ENCODE measurements at regions not wholly inside any gene's neighbourhood (a gene's known extent, or its start where the extent isn't known, plus 50 kb on each side); places are given as distances from the start of the nearest gene placed in this dataset.
A peak's percentile ranks its signal among the peaks of the same experiment; 100 is the strongest.
"Not testable (repeated sequence)": the region's sequence is repeated elsewhere in the genome, so short reads cannot be mapped to it uniquely, and the experiment has no call there.

- DNase-seq (ENCODE audit: low read depth): no peak
Measured at GRCh38 chr1:226461087-226461486, 53.2 kb upstream of the PARP1 start.

GRCh38 chr1:226463925-226464586, 56.2 kb upstream of the PARP1 start:
- DNase-seq (ENCODE audit: low read depth): no peak

DNA sequence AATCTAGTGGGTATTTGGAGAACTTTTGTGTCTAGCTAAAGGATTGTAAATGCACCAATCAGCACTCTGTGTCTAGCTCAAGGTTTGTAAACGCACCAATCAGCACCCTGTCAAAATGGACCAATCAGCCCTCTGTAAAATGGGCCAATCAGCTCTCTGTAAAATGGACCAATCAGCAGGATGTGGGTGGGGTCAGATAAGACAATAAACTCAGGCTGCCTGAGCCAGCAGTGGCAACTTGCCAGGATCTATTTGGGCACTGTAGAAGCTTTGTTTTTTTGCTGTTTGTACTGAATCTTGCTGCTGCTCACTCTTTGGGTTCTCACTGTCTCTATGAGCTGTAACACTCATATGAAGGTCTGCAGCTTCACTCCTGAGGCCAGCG, 56.7 kb upstream of the PARP1 start:
- not testable (repeated sequence) for DNase-seq (ENCODE audit: low read depth)

GRCh38 chr1:226466296-226466695, 58.4 kb upstream of the PARP1 start:
- peak; percentile 22 for DNase-seq (ENCODE audit: low read depth)

GRCh38 chr1:226467443-226467842, 59.5 kb upstream of the PARP1 start:
- no peak for DNase-seq (ENCODE audit: low read depth)

DNA sequence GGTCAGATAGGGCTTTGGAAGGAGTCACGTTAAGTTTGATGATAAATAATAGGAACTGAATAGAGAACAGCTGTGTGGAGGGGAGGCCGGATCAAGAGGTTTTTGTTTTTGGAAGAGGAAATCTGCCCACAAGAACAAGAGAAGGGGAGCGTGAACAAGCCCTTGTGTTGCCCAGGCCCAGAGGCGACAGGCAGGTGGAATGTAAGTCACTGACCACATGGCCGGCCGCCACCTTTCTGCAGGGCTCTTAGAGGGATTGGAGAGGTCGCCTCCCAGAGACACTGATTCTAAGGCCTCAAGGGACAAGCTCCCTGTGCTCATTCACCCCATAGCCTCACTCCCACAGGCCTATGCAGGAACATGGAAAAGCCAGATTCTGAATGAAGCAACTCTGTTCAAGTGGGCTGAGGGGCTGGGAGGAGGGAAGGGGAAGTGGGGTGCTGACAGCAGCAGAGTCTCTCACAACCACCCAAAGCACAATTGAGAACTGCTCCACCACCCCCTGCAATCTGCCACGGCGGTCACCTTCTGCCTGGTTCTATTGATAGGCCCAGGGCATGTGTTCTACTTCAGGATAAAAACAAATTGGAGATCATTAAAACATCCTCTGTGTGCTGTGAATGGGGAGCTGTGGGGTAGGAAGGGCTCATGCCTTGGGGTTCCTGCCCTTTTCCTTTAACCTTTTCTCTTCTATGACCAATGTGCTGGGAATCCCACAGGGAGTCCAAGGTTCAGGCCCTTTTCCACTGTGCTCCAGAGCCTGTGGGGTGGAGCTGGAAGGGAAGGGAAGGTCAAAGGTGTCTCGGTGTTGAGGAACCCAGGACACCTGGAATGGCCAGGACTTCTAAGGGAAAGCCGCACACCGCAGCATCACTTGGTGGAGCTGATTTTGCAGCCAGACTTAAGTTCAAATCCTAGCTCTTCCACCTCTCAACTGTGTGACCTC, 63.3 kb upstream of the PARP1 start:
- no peak for DNase-seq (ENCODE audit: low read depth)

GRCh38 chr1:226473325-226473724, 65.4 kb upstream of the PARP1 start:
- no peak for DNase-seq (ENCODE audit: low read depth)

DNA sequence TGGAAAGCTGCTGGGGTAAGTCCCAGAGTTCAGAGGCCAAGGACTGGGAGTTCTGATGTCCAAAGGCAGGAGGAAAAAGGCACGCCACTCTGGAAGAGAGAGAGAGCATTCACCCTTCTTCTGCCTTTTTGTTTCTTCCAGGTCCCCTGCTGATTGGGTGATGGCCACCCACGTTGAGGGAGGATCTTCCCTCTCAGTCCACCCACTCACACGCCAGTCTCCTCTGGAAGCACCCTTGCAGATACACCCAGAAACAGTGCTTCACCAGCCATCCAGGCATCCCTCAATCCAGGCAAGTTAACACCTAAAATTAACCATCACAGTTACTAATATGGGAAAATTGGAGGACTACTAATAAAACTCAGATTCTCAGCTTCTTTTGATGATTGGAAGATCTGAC, 66.1 kb upstream of the PARP1 start:
- DNase-seq (ENCODE audit: low read depth): no peak

- no peak for DNase-seq (ENCODE audit: low read depth)
Measured at GRCh38 chr1:226474443-226475141, 66.7 kb upstream of the PARP1 start.

- no peak for DNase-seq (ENCODE audit: low read depth)
Measured at GRCh38 chr1:226475142-226475511, 67.2 kb upstream of the PARP1 start.

- no peak for DNase-seq (ENCODE audit: low read depth)
Measured at GRCh38 chr1:226476066-226476465, 68.2 kb upstream of the PARP1 start.

GRCh38 chr1:226476648-226477319, 68.9 kb upstream of the PARP1 start:
- DNase-seq (ENCODE audit: low read depth): peak; percentile 32

- DNase-seq (ENCODE audit: low read depth): peak; percentile 22
Measured at GRCh38 chr1:226479474-226479873, 69.1 kb upstream of the STUM start.

GRCh38 chr1:226480461-226480860, 68.1 kb upstream of the STUM start:
- no peak for DNase-seq (ENCODE audit: low read depth)

GRCh38 chr1:226481133-226481532, 67.4 kb upstream of the STUM start:
- no peak for DNase-seq (ENCODE audit: low read depth)

- no peak for DNase-seq (ENCODE audit: low read depth)
Measured at GRCh38 chr1:226482196-226482595, 66.4 kb upstream of the STUM start.

DNA sequence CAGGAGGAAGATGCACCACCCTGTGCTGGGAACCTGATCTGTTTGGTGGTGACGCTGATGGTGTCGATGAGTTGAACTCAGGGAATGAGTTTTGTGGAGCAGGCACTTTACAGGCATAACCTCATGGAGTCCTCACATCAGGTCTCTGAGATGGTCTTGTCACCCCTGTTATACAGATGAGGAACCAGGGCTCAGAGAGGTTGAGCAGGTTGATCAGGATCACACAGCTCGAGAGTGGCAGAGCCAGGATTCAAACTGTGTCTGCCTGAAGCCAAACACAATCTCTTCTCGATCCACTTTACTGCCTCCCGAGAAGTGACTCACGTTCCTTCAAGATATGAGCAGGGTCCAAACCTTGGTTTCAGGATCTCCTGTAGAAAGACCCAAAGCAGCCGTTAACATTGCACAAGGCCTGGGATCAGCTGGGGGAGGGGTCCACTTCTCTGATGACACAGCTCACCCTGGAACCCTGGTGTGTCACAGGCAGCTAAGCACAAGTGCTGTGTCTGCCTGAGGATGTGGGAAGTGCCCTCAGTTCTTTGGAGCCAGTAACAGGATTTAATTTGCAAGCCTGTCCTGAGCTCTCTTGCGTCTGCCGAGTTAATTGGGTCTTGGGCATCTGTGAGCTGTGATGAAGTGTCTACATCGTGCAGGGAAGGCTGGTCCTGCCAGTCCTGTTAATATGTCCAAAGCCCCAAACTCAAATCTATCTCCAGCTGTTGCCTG, 65.4 kb upstream of the STUM start:
- DNase-seq (ENCODE audit: low read depth): peak; percentile 51

GRCh38 chr1:226485192-226485591, 63.4 kb upstream of the STUM start:
- peak; percentile 8 for DNase-seq (ENCODE audit: low read depth)

DNA sequence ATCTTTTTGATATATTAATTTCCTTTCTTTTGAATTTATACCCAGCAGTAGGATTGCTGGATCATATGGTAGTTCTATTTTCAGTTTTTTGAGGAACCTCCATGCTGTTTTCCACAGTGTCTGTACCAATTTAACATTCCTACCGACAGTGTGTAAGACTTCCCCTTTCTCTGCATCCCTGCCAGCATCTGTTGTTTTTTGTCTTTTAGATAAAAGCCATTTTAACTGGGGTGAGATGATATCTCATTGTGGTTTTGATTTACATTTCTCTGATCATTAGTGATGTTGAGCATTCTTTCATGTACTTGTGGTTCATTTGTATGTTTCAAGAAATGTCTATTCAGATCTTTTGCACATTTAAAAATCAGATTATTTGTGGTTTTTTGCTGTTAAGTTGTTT, 62.4 kb upstream of the STUM start:
- DNase-seq (ENCODE audit: low read depth): no peak

GRCh38 chr1:226487921-226488320, 60.6 kb upstream of the STUM start:
- peak; percentile 34 for DNase-seq (ENCODE audit: low read depth)

DNA sequence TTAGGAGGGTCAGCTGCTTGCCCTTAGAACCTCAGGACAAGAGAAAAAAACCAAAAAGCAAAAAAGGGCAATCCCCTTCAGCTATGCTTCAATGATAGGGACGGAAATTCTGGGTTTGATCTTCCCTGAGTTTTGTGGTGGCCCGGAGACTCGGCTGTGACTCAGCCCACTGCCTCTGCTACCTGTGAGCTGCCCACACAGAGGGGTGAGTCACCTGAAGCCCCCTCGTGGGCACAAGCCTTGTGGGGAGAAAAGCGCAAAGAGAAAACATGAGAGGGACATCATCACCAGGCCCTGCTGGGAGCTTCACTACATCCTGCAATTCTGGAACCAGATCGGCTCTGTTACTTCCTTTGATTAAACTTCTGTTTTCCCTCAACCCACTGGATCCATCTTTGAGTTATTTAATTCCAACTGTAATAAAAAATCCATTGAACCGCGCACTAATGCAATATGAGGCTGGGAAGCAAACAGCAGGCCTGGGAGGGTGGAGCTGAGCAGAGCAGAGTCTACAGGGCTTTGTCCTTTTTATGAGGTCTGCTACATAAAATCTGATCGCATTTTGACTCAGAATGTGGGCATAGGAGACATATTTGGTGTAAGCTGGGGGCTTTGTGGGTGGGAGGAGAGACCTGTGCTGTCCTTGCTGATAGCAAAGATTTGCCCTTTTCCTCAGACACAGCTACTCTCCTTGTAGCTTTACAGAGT, 58.7 kb upstream of the STUM start:
- DNase-seq (ENCODE audit: low read depth): no peak
